HG03103 (cell line): ENCODE measurements at regions not wholly inside any gene's neighbourhood (a gene's known extent, or its start where the extent isn't known, plus 50 kb on each side); places are given as distances from the start of the nearest gene placed in this dataset.
"Not testable (repeated sequence)": the region's sequence is repeated elsewhere in the genome, so short reads cannot be mapped to it uniquely, and the experiment has no call there.

Experiments
- ATAC-seq: cut with Tn5 transposase; IDR thresholded peaks from one replicate; pipeline ENCODE4 v1.9.1; 2021; ENCODE audit warnings: low read depth; ENCODE audit not compliant: unreplicated experiment

GRCh38 chr12:74174961-74175360 lies 362.7 kb upstream of the ATXN7L3B start:
- not testable (repeated sequence) for ATAC-seq

GRCh38 chr12:74185360-74185759 lies 352.3 kb upstream of the ATXN7L3B start:
- ATAC-seq: no peak

GRCh38 chr12:74193191-74193590 lies 344.4 kb upstream of the ATXN7L3B start:
- no peak for ATAC-seq

GRCh38 chr12:74204236-74204635 lies 333.4 kb upstream of the ATXN7L3B start:
- ATAC-seq: no peak

- ATAC-seq: no peak
Measured at GRCh38 chr12:74227846-74228545, 309.6 kb upstream of the ATXN7L3B start.

GRCh38 chr12:74229671-74230070 lies 308.0 kb upstream of the ATXN7L3B start:
- ATAC-seq: no peak

GRCh38 chr12:74235342-74235741 lies 302.3 kb upstream of the ATXN7L3B start:
- ATAC-seq: no peak

GRCh38 chr12:74241341-74241740 lies 296.3 kb upstream of the ATXN7L3B start:
- ATAC-seq: no peak

GRCh38 chr12:74242088-74242487 lies 295.5 kb upstream of the ATXN7L3B start:
- ATAC-seq: no peak

GRCh38 chr12:74245458-74245857 lies 292.2 kb upstream of the ATXN7L3B start:
- no peak for ATAC-seq

- no peak for ATAC-seq
Measured at GRCh38 chr12:74250891-74251290, 286.7 kb upstream of the ATXN7L3B start.

- ATAC-seq: not testable (repeated sequence)
Measured at GRCh38 chr12:74253826-74254225, 283.8 kb upstream of the ATXN7L3B start.

GRCh38 chr12:74254784-74255183 lies 282.9 kb upstream of the ATXN7L3B start:
- ATAC-seq: no peak

- no peak for ATAC-seq
Measured at GRCh38 chr12:74259199-74259598, 278.4 kb upstream of the ATXN7L3B start.

- no peak for ATAC-seq
Measured at GRCh38 chr12:74264692-74265091, 272.9 kb upstream of the ATXN7L3B start.

GRCh38 chr12:74269355-74269754 lies 268.3 kb upstream of the ATXN7L3B start:
- not testable (repeated sequence) for ATAC-seq

GRCh38 chr12:74280156-74280655 lies 257.4 kb upstream of the ATXN7L3B start:
- no peak for ATAC-seq

- ATAC-seq: not testable (repeated sequence)
Measured at GRCh38 chr12:74281401-74282180, 256.0 kb upstream of the ATXN7L3B start.

- no peak for ATAC-seq
Measured at GRCh38 chr12:74283646-74284045, 254.0 kb upstream of the ATXN7L3B start.

- ATAC-seq: no peak
Measured at GRCh38 chr12:74285773-74286172, 251.9 kb upstream of the ATXN7L3B start.

- ATAC-seq: no peak
Measured at GRCh38 chr12:74286254-74286653, 251.4 kb upstream of the ATXN7L3B start.
